ENCODE measurements at regions not wholly inside any gene's neighbourhood (a gene's known extent, or its start where the extent isn't known, plus 50 kb on each side); places are given as distances from the start of the nearest gene placed in this dataset.
"Not testable (repeated sequence)": the region's sequence is repeated elsewhere in the genome, so short reads cannot be mapped to it uniquely, and the experiment has no call there.

GRCh38 chr2:226291281-226291680, 508.3 kb downstream of the IRS1 start:
- H3K4me3 ChIP-seq; H3K27me3 ChIP-seq (ENCODE audit: low read depth); H3K4me1 ChIP-seq; in situ Hi-C loops (cut with MboI; ENCODE audit: low sequenced_read_pairs); H3K36me3 ChIP-seq (replicated peaks); DNase-seq (ENCODE audit: low spot score in 2 of 2); H3K9me3 ChIP-seq: not testable (repeated sequence)

GRCh38 chr2:226286916-226287315, 512.7 kb downstream of the IRS1 start:
- no peaks in the 10 kb centered on the region for H3K36me3 ChIP-seq (replicated peaks)
- in situ Hi-C loops (cut with MboI; ENCODE audit: low sequenced_read_pairs), result no loop called here
- no peaks in the 10 kb centered on the region for H3K9me3 ChIP-seq
- no peak overlapping the region for H3K4me3 ChIP-seq
- H3K4me1 ChIP-seq, result no peaks in the 10 kb centered on the region
- no peak for DNase-seq (ENCODE audit: low spot score in 2 of 2)
- no peaks in the 10 kb centered on the region for H3K27me3 ChIP-seq (ENCODE audit: low read depth)

GRCh38 chr2:226283796-226284195, 515.8 kb downstream of the IRS1 start:
- no peak overlapping the region for H3K4me3 ChIP-seq
- no peaks in the 10 kb centered on the region for H3K4me1 ChIP-seq
- no peak for DNase-seq (ENCODE audit: low spot score in 2 of 2)
- H3K36me3 ChIP-seq (replicated peaks), result no peaks in the 10 kb centered on the region
- H3K27me3 ChIP-seq (ENCODE audit: low read depth), result no peaks in the 10 kb centered on the region
- in situ Hi-C loops (cut with MboI; ENCODE audit: low sequenced_read_pairs), result no loop called here
- H3K9me3 ChIP-seq, result no peaks in the 10 kb centered on the region

- Histone ChIP-seq H3K4me1 (no peaks in the 10 kb centered on the region), H3K9me3 (no peaks in the 10 kb centered on the region), H3K4me3 (no peak overlapping the region), H3K36me3 (replicated peaks) (no peaks in the 10 kb centered on the region), H3K27me3 (ENCODE audit: low read depth) (no peaks in the 10 kb centered on the region)
- no peak for DNase-seq (ENCODE audit: low spot score in 2 of 2)
- in situ Hi-C loops (cut with MboI; ENCODE audit: low sequenced_read_pairs), result no loop called here
Measured at GRCh38 chr2:226282151-226282550, 517.5 kb downstream of the IRS1 start.

GRCh38 chr2:226280136-226280535, 519.5 kb downstream of the IRS1 start:
- H3K4me1 ChIP-seq; DNase-seq (ENCODE audit: low spot score in 2 of 2); H3K4me3 ChIP-seq; in situ Hi-C loops (cut with MboI; ENCODE audit: low sequenced_read_pairs); H3K36me3 ChIP-seq (replicated peaks); H3K27me3 ChIP-seq (ENCODE audit: low read depth); H3K9me3 ChIP-seq: not testable (repeated sequence)

- no peaks in the 10 kb centered on the region for H3K9me3 ChIP-seq
- no peaks in the 10 kb centered on the region for H3K27me3 ChIP-seq (ENCODE audit: low read depth)
- no peak for DNase-seq (ENCODE audit: low spot score in 2 of 2)
- in situ Hi-C loops (cut with MboI; ENCODE audit: low sequenced_read_pairs), result no loop called here
- no peak overlapping the region for H3K4me3 ChIP-seq
- H3K36me3 ChIP-seq (replicated peaks), result no peaks in the 10 kb centered on the region
- no peaks in the 10 kb centered on the region for H3K4me1 ChIP-seq
Measured at GRCh38 chr2:226275215-226275614, 524.4 kb downstream of the IRS1 start.

- DNase-seq (ENCODE audit: low spot score in 2 of 2), result no peak
- H3K9me3 ChIP-seq, result no peaks in the 10 kb centered on the region
- in situ Hi-C loops (cut with MboI; ENCODE audit: low sequenced_read_pairs), result no loop called here
Measured at GRCh38 chr2:226274143-226274542, 525.5 kb downstream of the IRS1 start.

GRCh38 chr2:226273440-226273839, 526.2 kb downstream of the IRS1 start:
- Histone ChIP-seq H3K27me3 (ENCODE audit: low read depth) (no peaks in the 10 kb centered on the region), H3K4me3 (no peak overlapping the region), H3K36me3 (replicated peaks) (no peaks in the 10 kb centered on the region), H3K9me3 (no peaks in the 10 kb centered on the region), H3K4me1 (no peaks in the 10 kb centered on the region)
- no peak for DNase-seq (ENCODE audit: low spot score in 2 of 2)
- in situ Hi-C loops (cut with MboI; ENCODE audit: low sequenced_read_pairs), result no loop called here

More at GRCh38 chr2:226274143-226274542, 525.5 kb downstream of the IRS1 start:
- Histone ChIP-seq H3K36me3 (replicated peaks) (no peaks in the 10 kb centered on the region), H3K4me1 (no peaks in the 10 kb centered on the region), H3K4me3 (no peak overlapping the region), H3K27me3 (ENCODE audit: low read depth) (no peaks in the 10 kb centered on the region)

GRCh38 chr2:226272435-226272834, 527.2 kb downstream of the IRS1 start:
- Histone ChIP-seq H3K4me1 (no peaks in the 10 kb centered on the region), H3K36me3 (replicated peaks) (no peaks in the 10 kb centered on the region), H3K9me3 (no peaks in the 10 kb centered on the region), H3K4me3 (no peak overlapping the region), H3K27me3 (ENCODE audit: low read depth) (no peaks in the 10 kb centered on the region)
- in situ Hi-C loops (cut with MboI; ENCODE audit: low sequenced_read_pairs), result no loop called here
- DNase-seq (ENCODE audit: low spot score in 2 of 2), result no peak

- Histone ChIP-seq H3K27me3 (ENCODE audit: low read depth) (no peaks in the 10 kb centered on the region), H3K4me3 (no peak overlapping the region), H3K9me3 (no peaks in the 10 kb centered on the region), H3K4me1 (no peaks in the 10 kb centered on the region), H3K36me3 (replicated peaks) (no peaks in the 10 kb centered on the region)
- in situ Hi-C loops (cut with MboI; ENCODE audit: low sequenced_read_pairs), result no loop called here
- no peak for DNase-seq (ENCODE audit: low spot score in 2 of 2)
Measured at GRCh38 chr2:226270285-226271058, 529.1 kb downstream of the IRS1 start.

- in situ Hi-C loops (cut with MboI; ENCODE audit: low sequenced_read_pairs), result no loop called here
- no peak for DNase-seq (ENCODE audit: low spot score in 2 of 2)
- no peak overlapping the region for H3K4me3 ChIP-seq
- no peaks in the 10 kb centered on the region for H3K9me3 ChIP-seq
- no peaks in the 10 kb centered on the region for H3K36me3 ChIP-seq (replicated peaks)
- H3K27me3 ChIP-seq (ENCODE audit: low read depth), result no peaks in the 10 kb centered on the region
- no peaks in the 10 kb centered on the region for H3K4me1 ChIP-seq
Measured at GRCh38 chr2:226267516-226268289, 531.9 kb downstream of the IRS1 start.

GRCh38 chr2:226256709-226257376, 542.8 kb downstream of the IRS1 start:
- in situ Hi-C loops (cut with MboI; ENCODE audit: low sequenced_read_pairs), result no loop called here
- no peak for DNase-seq (ENCODE audit: low spot score in 2 of 2)
- H3K4me3 ChIP-seq, result no peak overlapping the region
- no peaks in the 10 kb centered on the region for H3K9me3 ChIP-seq
- H3K4me1 ChIP-seq, result no peaks in the 10 kb centered on the region
- H3K27me3 ChIP-seq (ENCODE audit: low read depth), result no peaks in the 10 kb centered on the region
- no peaks in the 10 kb centered on the region for H3K36me3 ChIP-seq (replicated peaks)

GRCh38 chr2:226256237-226256636, 543.4 kb downstream of the IRS1 start:
- Histone ChIP-seq H3K4me1 (no peaks in the 10 kb centered on the region), H3K36me3 (replicated peaks) (no peaks in the 10 kb centered on the region), H3K27me3 (ENCODE audit: low read depth) (no peaks in the 10 kb centered on the region), H3K9me3 (no peaks in the 10 kb centered on the region), H3K4me3 (no peak overlapping the region)
- in situ Hi-C loops (cut with MboI; ENCODE audit: low sequenced_read_pairs), result no loop called here
- DNase-seq (ENCODE audit: low spot score in 2 of 2), result no peak

- in situ Hi-C loops (cut with MboI; ENCODE audit: low sequenced_read_pairs), result no loop called here
- Histone ChIP-seq H3K4me1 (no peaks in the 10 kb centered on the region), H3K27me3 (ENCODE audit: low read depth) (no peaks in the 10 kb centered on the region), H3K4me3 (no peak overlapping the region), H3K36me3 (replicated peaks) (no peaks in the 10 kb centered on the region), H3K9me3 (no peaks in the 10 kb centered on the region)
- DNase-seq (ENCODE audit: low spot score in 2 of 2), result no peak
Measured at GRCh38 chr2:226251661-226252060, 548.0 kb downstream of the IRS1 start.

All from HAP-1 (cell line).